Loucy (cell line): ENCODE measurements at regions not wholly inside any gene's neighbourhood (a gene's known extent, or its start where the extent isn't known, plus 50 kb on each side); places are given as distances from the start of the nearest gene placed in this dataset.
A peak's percentile ranks its signal among the peaks of the same experiment; 100 is the strongest.

ENCODE experiments used
- H2AFZ ChIP-seq: fragments of 200-600 bp; sonication (generic); 2 replicates; pipeline ENCODE4 v1.6.0; 2016; ENCODE audit warnings: antibody characterized with exemption, mild to moderate bottlenecking, low read length, moderate library complexity
- H3F3A ChIP-seq: fragments of 200-600 bp; 2 replicates; pipeline ENCODE4 v1.6.0; 2016; ENCODE audit warnings: antibody characterized with exemption, low read depth, mild to moderate bottlenecking
- H3K27me3 ChIP-seq: fragments of 200-600 bp; sonication (generic); 2 replicates; pipeline ENCODE4 v1.6.1; 2014; ENCODE audit warnings: low read length, mild to moderate bottlenecking; ENCODE audit not compliant: insufficient read depth, poor library complexity, severe bottlenecking
- H3K36me3 ChIP-seq: fragments of 200-600 bp; sonication (generic); 2 replicates; pipeline ENCODE4 v1.6.1; 2016; ENCODE audit warnings: low read length; ENCODE audit not compliant: insufficient read depth
- H3K4me1 ChIP-seq: fragments of 200-600 bp; sonication (generic); 2 replicates; pipeline ENCODE4 v1.5.1; 2014; ENCODE audit warnings: low read length, mild to moderate bottlenecking; ENCODE audit not compliant: insufficient read depth, poor library complexity, severe bottlenecking
- H3K4me2 ChIP-seq: fragments of 200-600 bp; sonication (generic); 2 replicates; pipeline ENCODE4 v1.6.0; 2014; ENCODE audit warnings: antibody characterized with exemption, low read length, low read depth, mild to moderate bottlenecking; ENCODE audit not compliant: poor library complexity, severe bottlenecking
- H3K4me3 ChIP-seq: fragments of 200-600 bp; sonication (generic); 2 replicates; pipeline ENCODE4 v1.5.1; 2014; ENCODE audit warnings: low read length, mild to moderate bottlenecking, mixed read lengths; ENCODE audit not compliant: poor library complexity, severe bottlenecking
- H3K79me2 ChIP-seq: fragments of 200-600 bp; sonication (generic); 2 replicates; pipeline ENCODE4 v1.6.1; 2014; ENCODE audit warnings: low read length; ENCODE audit not compliant: insufficient read depth
- H3K9ac ChIP-seq: fragments of 200-600 bp; sonication (generic); 2 replicates; pipeline ENCODE4 v1.6.0; 2014; ENCODE audit warnings: mild to moderate bottlenecking, low read depth, low read length, moderate library complexity; ENCODE audit not compliant: poor library complexity, severe bottlenecking
- H3K9me2 ChIP-seq: fragments of 200-600 bp; sonication (generic); replicated peaks from 2 replicates; pipeline ENCODE4 v1.6.1; 2016; ENCODE audit warnings: low read depth, low read length, mixed read lengths
- H3K9me3 ChIP-seq: fragments of 200-600 bp; sonication (generic); 2 replicates; pipeline ENCODE4 v1.6.1; 2014; ENCODE audit warnings: mild to moderate bottlenecking, antibody characterized with exemption, low read length, low read depth; ENCODE audit not compliant: insufficient read depth
- H4K20me1 ChIP-seq: fragments of 200-600 bp; sonication (generic); 2 replicates; pipeline ENCODE4 v1.6.0; 2014; ENCODE audit warnings: antibody characterized with exemption, low read length, mild to moderate bottlenecking; ENCODE audit not compliant: insufficient read depth, poor library complexity, severe bottlenecking
- EZH2phosphoT487 ChIP-seq: fragments of 200-600 bp; IDR thresholded peaks from 2 replicates; pipeline ENCODE4 v1.6.1; 2018; ENCODE audit warnings: antibody characterized with exemption, mild to moderate bottlenecking, moderate library complexity, borderline replicate concordance
- TF ChIP-seq, protein P1 (sequence below): fragments of 200-600 bp; sonication (generic); conservative IDR thresholded peaks from 2 replicates; pipeline ENCODE4 v1.5.1; 2014; ENCODE audit warnings: mild to moderate bottlenecking, antibody characterized with exemption, low read length

DNA sequence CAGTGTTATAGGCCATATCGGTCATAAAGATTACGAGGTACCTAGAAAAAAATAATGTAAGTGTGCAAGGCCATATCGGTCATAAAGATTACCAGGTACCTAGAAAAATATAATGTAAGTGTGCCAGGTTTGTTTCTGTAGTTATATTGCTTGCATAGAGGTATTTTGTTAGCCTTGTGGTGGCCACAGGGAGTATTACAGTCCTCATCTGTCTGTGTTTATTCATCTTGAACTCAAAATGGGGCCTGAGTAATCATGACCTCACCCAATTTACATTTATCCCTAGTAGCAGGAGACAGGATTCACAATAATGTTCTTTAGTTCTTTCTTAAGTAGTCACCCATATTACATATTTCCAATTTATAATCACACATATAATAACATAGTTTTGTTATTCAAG, 459.7 kb downstream of the MID1IP1 start:
- Histone ChIP-seq H3K79me2 (no peaks in the 10 kb centered on the region), H3F3A (no peaks in the 10 kb centered on the region), H3K9me3 (no peaks in the 10 kb centered on the region), H3K4me1 (peaks cover 19% of the 10 kb centered on the region), H3K9me2 (no peaks in the 10 kb centered on the region), H3K4me3 (no peak overlapping the region), H3K4me2 (no peak overlapping the region), H3K27me3 (no peaks in the 10 kb centered on the region), H2AFZ (no peak overlapping the region), H4K20me1 (no peaks in the 10 kb centered on the region), H3K9ac (no peak overlapping the region), H3K36me3 (no peaks in the 10 kb centered on the region)
- no peak for TF ChIP-seq EZH2phosphoT487
- TF ChIP-seq, protein P1, sequence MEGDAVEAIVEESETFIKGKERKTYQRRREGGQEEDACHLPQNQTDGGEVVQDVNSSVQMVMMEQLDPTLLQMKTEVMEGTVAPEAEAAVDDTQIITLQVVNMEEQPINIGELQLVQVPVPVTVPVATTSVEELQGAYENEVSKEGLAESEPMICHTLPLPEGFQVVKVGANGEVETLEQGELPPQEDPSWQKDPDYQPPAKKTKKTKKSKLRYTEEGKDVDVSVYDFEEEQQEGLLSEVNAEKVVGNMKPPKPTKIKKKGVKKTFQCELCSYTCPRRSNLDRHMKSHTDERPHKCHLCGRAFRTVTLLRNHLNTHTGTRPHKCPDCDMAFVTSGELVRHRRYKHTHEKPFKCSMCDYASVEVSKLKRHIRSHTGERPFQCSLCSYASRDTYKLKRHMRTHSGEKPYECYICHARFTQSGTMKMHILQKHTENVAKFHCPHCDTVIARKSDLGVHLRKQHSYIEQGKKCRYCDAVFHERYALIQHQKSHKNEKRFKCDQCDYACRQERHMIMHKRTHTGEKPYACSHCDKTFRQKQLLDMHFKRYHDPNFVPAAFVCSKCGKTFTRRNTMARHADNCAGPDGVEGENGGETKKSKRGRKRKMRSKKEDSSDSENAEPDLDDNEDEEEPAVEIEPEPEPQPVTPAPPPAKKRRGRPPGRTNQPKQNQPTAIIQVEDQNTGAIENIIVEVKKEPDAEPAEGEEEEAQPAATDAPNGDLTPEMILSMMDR = no peak

GRCh38 chrX:39261446-39262147, 460.3 kb downstream of the MID1IP1 start:
- Histone ChIP-seq H3K9me2 (no peaks in the 10 kb centered on the region), H3K27me3 (no peaks in the 10 kb centered on the region), H3K4me2 (no peak overlapping the region), H2AFZ (no peak overlapping the region), H3K36me3 (no peaks in the 10 kb centered on the region), H3K9me3 (no peaks in the 10 kb centered on the region), H3K79me2 (no peaks in the 10 kb centered on the region), H3K4me3 (no peak overlapping the region), H4K20me1 (no peaks in the 10 kb centered on the region), H3K4me1 (peaks cover 19% of the 10 kb centered on the region), H3F3A (no peaks in the 10 kb centered on the region), H3K9ac (no peak overlapping the region)
- no peak for TF ChIP-seq EZH2phosphoT487
- TF ChIP-seq, protein P1 = peak; percentile 70

DNA sequence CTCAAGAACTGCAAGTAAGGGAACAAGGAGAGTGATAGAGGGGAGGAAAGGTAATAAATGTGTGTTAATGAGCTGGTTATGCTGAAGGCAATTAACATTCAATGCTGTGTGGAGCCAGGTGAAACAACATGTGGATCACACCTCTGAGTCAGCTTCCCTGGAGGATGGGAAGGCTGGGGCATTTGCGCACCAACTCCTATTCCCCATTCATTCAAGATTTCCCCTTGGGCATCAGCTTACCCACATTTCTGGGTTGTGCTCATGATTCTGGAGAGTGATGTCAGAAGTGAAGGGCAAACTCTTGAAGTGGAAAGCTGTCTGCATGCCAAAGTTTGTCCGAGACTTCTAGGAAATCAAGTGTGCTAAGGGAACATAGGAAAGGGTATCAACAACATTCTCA, 461.4 kb downstream of the MID1IP1 start:
- H3K4me1 ChIP-seq = peaks cover 19% of the 10 kb centered on the region
- no peaks in the 10 kb centered on the region for H4K20me1 ChIP-seq
- H3K4me2 ChIP-seq = no peak overlapping the region
- H3K4me3 ChIP-seq = no peak overlapping the region
- TF ChIP-seq, protein P1 = no peak
- TF ChIP-seq EZH2phosphoT487 = no peak
- H3K36me3 ChIP-seq = no peaks in the 10 kb centered on the region
- no peaks in the 10 kb centered on the region for H3K9me2 ChIP-seq
- no peaks in the 10 kb centered on the region for H3K9me3 ChIP-seq
- H3K27me3 ChIP-seq = no peaks in the 10 kb centered on the region
- no peaks in the 10 kb centered on the region for H3F3A ChIP-seq
- H3K9ac ChIP-seq = no peak overlapping the region
- no peak overlapping the region for H2AFZ ChIP-seq
- no peaks in the 10 kb centered on the region for H3K79me2 ChIP-seq
